ENCODE measurements at regions not wholly inside any gene's neighbourhood (a gene's known extent, or its start where the extent isn't known, plus 50 kb on each side); places are given as distances from the start of the nearest gene placed in this dataset.

GRCh38 chr4:141391771-141392170 is 171.1 kb downstream of the ZNF330 start:
- TF ChIP-seq CTCF (conservative IDR thresholded peaks at IDR 0.05; ENCODE audit: low read depth, low read length) = no peak
- TF ChIP-seq EZH2 (IDR thresholded peaks at IDR 0.05; ENCODE audit: borderline replicate concordance, low read depth, low read length, poor library complexity, severe bottlenecking) = no peak

Measured in A673 (cell line).